T-helper 1 cell treated with Interleukin-12 subunit alpha and Interleukin-12 subunit beta and Interleukin-4 antibody, amounts not matched to agents 30 μg/mL and 1 μg/mL, for 36 hours (primary cell): ENCODE measurements at regions not wholly inside any gene's neighbourhood (a gene's known extent, or its start where the extent isn't known, plus 50 kb on each side); places are given as distances from the start of the nearest gene placed in this dataset.

Source experiments
- H3K27ac Mint-ChIP-seq: one replicate; pipeline ENCODE4 v1.8.0; 2021; ENCODE audit warnings: mild to moderate bottlenecking, mixed read lengths
- H3K27me3 Mint-ChIP-seq: one replicate; pipeline ENCODE4 v1.8.0; 2021; ENCODE audit warnings: low read depth, mixed read lengths
- H3K36me3 Mint-ChIP-seq: one replicate; pipeline ENCODE4 v1.8.0; 2021; ENCODE audit warnings: low read depth, mixed read lengths
- H3K4me1 Mint-ChIP-seq: one replicate; pipeline ENCODE4 v1.8.0; 2021; ENCODE audit warnings: low read depth, mixed read lengths
- H3K4me3 Mint-ChIP-seq: one replicate; pipeline ENCODE4 v1.8.0; 2021; ENCODE audit warnings: mild to moderate bottlenecking, moderate library complexity, mixed read lengths
- H3K9me3 Mint-ChIP-seq: one replicate; pipeline ENCODE4 v1.8.0; 2021; ENCODE audit warnings: mixed read lengths

GRCh38 chr7:47197486-47197885 is 384.4 kb downstream of the TNS3 start:
- H3K4me3 Mint-ChIP-seq, result no peak overlapping the region
- no peaks in the 10 kb centered on the region for H3K27me3 Mint-ChIP-seq
- no peaks in the 10 kb centered on the region for H3K9me3 Mint-ChIP-seq
- no peak overlapping the region for H3K27ac Mint-ChIP-seq
- H3K4me1 Mint-ChIP-seq, result no peaks in the 10 kb centered on the region
- no peaks in the 10 kb centered on the region for H3K36me3 Mint-ChIP-seq

GRCh38 chr7:47196737-47197136 is 385.2 kb downstream of the TNS3 start:
- Mint-ChIP-seq H3K9me3 (no peaks in the 10 kb centered on the region), H3K4me3 (no peak overlapping the region)

GRCh38 chr7:47196106-47196645 is 385.7 kb downstream of the TNS3 start:
- Mint-ChIP-seq H3K27me3 (no peaks in the 10 kb centered on the region), H3K4me3 (no peak overlapping the region), H3K9me3 (no peaks in the 10 kb centered on the region), H3K4me1 (no peaks in the 10 kb centered on the region), H3K27ac (no peak overlapping the region), H3K36me3 (no peaks in the 10 kb centered on the region)

More at GRCh38 chr7:47196737-47197136, 385.2 kb downstream of the TNS3 start:
- Mint-ChIP-seq H3K36me3 (no peaks in the 10 kb centered on the region), H3K27me3 (no peaks in the 10 kb centered on the region), H3K27ac (no peak overlapping the region), H3K4me1 (no peaks in the 10 kb centered on the region)

GRCh38 chr7:47195641-47196040 is 386.3 kb downstream of the TNS3 start:
- Mint-ChIP-seq H3K36me3 (no peaks in the 10 kb centered on the region), H3K27me3 (no peaks in the 10 kb centered on the region), H3K4me3 (no peak overlapping the region), H3K9me3 (no peaks in the 10 kb centered on the region), H3K27ac (no peak overlapping the region), H3K4me1 (no peaks in the 10 kb centered on the region)

- no peaks in the 10 kb centered on the region for H3K4me1 Mint-ChIP-seq
- H3K36me3 Mint-ChIP-seq, result no peaks in the 10 kb centered on the region
- no peak overlapping the region for H3K4me3 Mint-ChIP-seq
- H3K27me3 Mint-ChIP-seq, result no peaks in the 10 kb centered on the region
- H3K9me3 Mint-ChIP-seq, result no peaks in the 10 kb centered on the region
- no peak overlapping the region for H3K27ac Mint-ChIP-seq
Measured at GRCh38 chr7:47194516-47195057, 387.3 kb downstream of the TNS3 start.

GRCh38 chr7:47192978-47193377 is 388.9 kb downstream of the TNS3 start:
- Mint-ChIP-seq H3K36me3 (no peaks in the 10 kb centered on the region), H3K9me3 (no peaks in the 10 kb centered on the region), H3K27me3 (no peaks in the 10 kb centered on the region), H3K4me3 (no peak overlapping the region), H3K4me1 (no peaks in the 10 kb centered on the region), H3K27ac (no peak overlapping the region)

- Mint-ChIP-seq H3K4me1 (no peaks in the 10 kb centered on the region), H3K27me3 (no peaks in the 10 kb centered on the region), H3K27ac (no peak overlapping the region), H3K4me3 (no peak overlapping the region), H3K36me3 (no peaks in the 10 kb centered on the region), H3K9me3 (no peaks in the 10 kb centered on the region)
Measured at GRCh38 chr7:47191876-47192291, 390.0 kb downstream of the TNS3 start.

GRCh38 chr7:47191316-47191715 is 390.6 kb downstream of the TNS3 start:
- Mint-ChIP-seq H3K4me1 (no peaks in the 10 kb centered on the region), H3K4me3 (no peak overlapping the region), H3K36me3 (no peaks in the 10 kb centered on the region), H3K27me3 (no peaks in the 10 kb centered on the region), H3K9me3 (no peaks in the 10 kb centered on the region), H3K27ac (no peak overlapping the region)

- H3K4me3 Mint-ChIP-seq, result no peak overlapping the region
- H3K4me1 Mint-ChIP-seq, result no peaks in the 10 kb centered on the region
- H3K36me3 Mint-ChIP-seq, result no peaks in the 10 kb centered on the region
- no peaks in the 10 kb centered on the region for H3K9me3 Mint-ChIP-seq
- H3K27ac Mint-ChIP-seq, result no peak overlapping the region
- no peaks in the 10 kb centered on the region for H3K27me3 Mint-ChIP-seq
Measured at GRCh38 chr7:47190462-47190861, 391.4 kb downstream of the TNS3 start.

GRCh38 chr7:47188653-47189315 is 393.1 kb downstream of the TNS3 start:
- Mint-ChIP-seq H3K36me3 (no peaks in the 10 kb centered on the region), H3K27me3 (no peaks in the 10 kb centered on the region), H3K4me1 (no peaks in the 10 kb centered on the region), H3K4me3 (no peak overlapping the region), H3K27ac (no peak overlapping the region), H3K9me3 (no peaks in the 10 kb centered on the region)

GRCh38 chr7:47188136-47188535 is 393.8 kb downstream of the TNS3 start:
- H3K27me3 Mint-ChIP-seq, result no peaks in the 10 kb centered on the region
- no peak overlapping the region for H3K4me3 Mint-ChIP-seq
- no peaks in the 10 kb centered on the region for H3K4me1 Mint-ChIP-seq
- no peaks in the 10 kb centered on the region for H3K36me3 Mint-ChIP-seq
- no peaks in the 10 kb centered on the region for H3K9me3 Mint-ChIP-seq
- no peak overlapping the region for H3K27ac Mint-ChIP-seq

- Mint-ChIP-seq H3K9me3 (no peaks in the 10 kb centered on the region), H3K27ac (no peak overlapping the region), H3K27me3 (no peaks in the 10 kb centered on the region), H3K36me3 (no peaks in the 10 kb centered on the region), H3K4me3 (no peak overlapping the region), H3K4me1 (no peaks in the 10 kb centered on the region)
Measured at GRCh38 chr7:47186316-47186715, 395.6 kb downstream of the TNS3 start.

GRCh38 chr7:47185839-47186238 is 396.1 kb downstream of the TNS3 start:
- Mint-ChIP-seq H3K27me3 (no peaks in the 10 kb centered on the region), H3K4me1 (no peaks in the 10 kb centered on the region), H3K4me3 (no peak overlapping the region), H3K36me3 (no peaks in the 10 kb centered on the region), H3K9me3 (no peaks in the 10 kb centered on the region), H3K27ac (no peak overlapping the region)

GRCh38 chr7:47185170-47185569 is 396.7 kb downstream of the TNS3 start:
- no peaks in the 10 kb centered on the region for H3K4me1 Mint-ChIP-seq
- H3K9me3 Mint-ChIP-seq, result no peaks in the 10 kb centered on the region
- no peaks in the 10 kb centered on the region for H3K36me3 Mint-ChIP-seq
- no peak overlapping the region for H3K4me3 Mint-ChIP-seq
- no peak overlapping the region for H3K27ac Mint-ChIP-seq
- no peaks in the 10 kb centered on the region for H3K27me3 Mint-ChIP-seq

- Mint-ChIP-seq H3K9me3 (no peaks in the 10 kb centered on the region), H3K36me3 (no peaks in the 10 kb centered on the region), H3K27me3 (no peaks in the 10 kb centered on the region), H3K27ac (no peak overlapping the region), H3K4me1 (no peaks in the 10 kb centered on the region), H3K4me3 (no peak overlapping the region)
Measured at GRCh38 chr7:47183862-47184590, 397.9 kb downstream of the TNS3 start.
